CD4-positive, alpha-beta T cell treated with Interleukin-17A for 4 hours (primary cell): ENCODE measurements at regions not wholly inside any gene's neighbourhood (a gene's known extent, or its start where the extent isn't known, plus 50 kb on each side); places are given as distances from the start of the nearest gene placed in this dataset.
"Not testable (repeated sequence)": the region's sequence is repeated elsewhere in the genome, so short reads cannot be mapped to it uniquely, and the experiment has no call there.

Experiments used
- DNase-seq: peaks from one replicate; pipeline ENCODE4 v3.0.0-alpha.2; 2020; ENCODE audit warnings: mixed read lengths

DNA sequence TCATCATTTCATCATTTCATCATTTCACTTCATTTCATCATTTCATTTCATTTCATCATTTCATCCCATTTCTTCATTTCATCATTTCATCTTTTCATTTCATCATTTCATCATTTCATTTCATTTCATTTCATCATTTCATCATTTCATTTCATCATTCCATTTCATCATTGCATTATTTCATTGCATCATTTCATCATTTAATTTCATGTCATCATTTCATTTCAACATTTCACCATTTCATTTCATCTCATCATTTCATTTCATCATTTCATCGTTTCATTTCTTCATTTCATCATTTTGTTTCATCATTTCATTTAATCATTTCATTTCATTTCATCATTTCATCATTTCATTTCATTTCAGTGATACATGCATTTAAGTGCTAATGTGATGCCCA lies 166.9 kb upstream of the TP53TG3 start:
- DNase-seq: not testable (repeated sequence)

DNA sequence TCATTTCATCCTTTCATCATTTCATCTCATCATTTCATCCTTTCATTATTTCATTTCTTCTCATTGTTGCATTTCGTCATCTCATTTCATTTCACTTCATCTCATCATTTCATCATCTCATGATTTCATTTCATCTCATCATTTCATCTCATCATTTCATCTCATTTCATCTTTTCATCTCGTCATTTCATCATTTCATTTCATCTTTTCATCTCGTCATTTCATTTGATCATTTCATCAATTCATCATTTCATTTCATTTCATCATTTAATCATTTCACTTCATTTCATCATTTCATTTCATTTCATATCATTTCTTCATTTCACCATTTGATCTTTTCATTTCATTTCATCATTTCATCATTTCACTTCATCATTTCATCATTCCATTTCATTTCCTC lies 131.3 kb upstream of the TP53TG3 start:
- DNase-seq: not testable (repeated sequence)

DNA sequence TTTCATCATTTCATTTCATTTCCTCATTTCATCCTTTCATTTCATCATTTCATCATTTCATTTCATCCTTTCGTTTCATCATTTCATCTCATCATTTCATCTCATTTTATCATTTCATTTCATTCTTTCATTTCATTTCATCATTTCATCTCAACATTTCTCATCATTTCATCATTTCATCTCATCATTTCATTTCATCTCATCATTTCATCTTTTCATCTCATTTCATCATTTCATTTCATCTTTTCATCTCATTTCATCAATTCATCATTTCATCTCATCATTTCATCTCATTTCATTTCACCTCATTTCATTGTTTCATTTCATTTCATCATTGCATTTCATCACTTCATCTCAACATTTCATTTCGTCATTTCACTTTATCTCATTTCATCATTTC lies 129.7 kb upstream of the TP53TG3 start:
- not testable (repeated sequence) for DNase-seq
